ENCODE measurements at regions not wholly inside any gene's neighbourhood (a gene's known extent, or its start where the extent isn't known, plus 50 kb on each side); places are given as distances from the start of the nearest gene placed in this dataset.

- TF ChIP-seq, protein P1, sequence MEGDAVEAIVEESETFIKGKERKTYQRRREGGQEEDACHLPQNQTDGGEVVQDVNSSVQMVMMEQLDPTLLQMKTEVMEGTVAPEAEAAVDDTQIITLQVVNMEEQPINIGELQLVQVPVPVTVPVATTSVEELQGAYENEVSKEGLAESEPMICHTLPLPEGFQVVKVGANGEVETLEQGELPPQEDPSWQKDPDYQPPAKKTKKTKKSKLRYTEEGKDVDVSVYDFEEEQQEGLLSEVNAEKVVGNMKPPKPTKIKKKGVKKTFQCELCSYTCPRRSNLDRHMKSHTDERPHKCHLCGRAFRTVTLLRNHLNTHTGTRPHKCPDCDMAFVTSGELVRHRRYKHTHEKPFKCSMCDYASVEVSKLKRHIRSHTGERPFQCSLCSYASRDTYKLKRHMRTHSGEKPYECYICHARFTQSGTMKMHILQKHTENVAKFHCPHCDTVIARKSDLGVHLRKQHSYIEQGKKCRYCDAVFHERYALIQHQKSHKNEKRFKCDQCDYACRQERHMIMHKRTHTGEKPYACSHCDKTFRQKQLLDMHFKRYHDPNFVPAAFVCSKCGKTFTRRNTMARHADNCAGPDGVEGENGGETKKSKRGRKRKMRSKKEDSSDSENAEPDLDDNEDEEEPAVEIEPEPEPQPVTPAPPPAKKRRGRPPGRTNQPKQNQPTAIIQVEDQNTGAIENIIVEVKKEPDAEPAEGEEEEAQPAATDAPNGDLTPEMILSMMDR (IDR thresholded peaks at IDR 0.05; ENCODE audit: insufficient read depth, low read length, poor library complexity, severe bottlenecking): no peak
- no peak for TF ChIP-seq EZH2phosphoT487 (conservative IDR thresholded peaks at IDR 0.05; ENCODE audit: low read length)
These were observed 329.2 kb downstream of the DHX35 start for GRCh38 chr20:39291301-39291700.

Measured in SU-DHL-6 (cell line).